ENCODE measurements at regions not wholly inside any gene's neighbourhood (a gene's known extent, or its start where the extent isn't known, plus 50 kb on each side); places are given as distances from the start of the nearest gene placed in this dataset.

DNA sequence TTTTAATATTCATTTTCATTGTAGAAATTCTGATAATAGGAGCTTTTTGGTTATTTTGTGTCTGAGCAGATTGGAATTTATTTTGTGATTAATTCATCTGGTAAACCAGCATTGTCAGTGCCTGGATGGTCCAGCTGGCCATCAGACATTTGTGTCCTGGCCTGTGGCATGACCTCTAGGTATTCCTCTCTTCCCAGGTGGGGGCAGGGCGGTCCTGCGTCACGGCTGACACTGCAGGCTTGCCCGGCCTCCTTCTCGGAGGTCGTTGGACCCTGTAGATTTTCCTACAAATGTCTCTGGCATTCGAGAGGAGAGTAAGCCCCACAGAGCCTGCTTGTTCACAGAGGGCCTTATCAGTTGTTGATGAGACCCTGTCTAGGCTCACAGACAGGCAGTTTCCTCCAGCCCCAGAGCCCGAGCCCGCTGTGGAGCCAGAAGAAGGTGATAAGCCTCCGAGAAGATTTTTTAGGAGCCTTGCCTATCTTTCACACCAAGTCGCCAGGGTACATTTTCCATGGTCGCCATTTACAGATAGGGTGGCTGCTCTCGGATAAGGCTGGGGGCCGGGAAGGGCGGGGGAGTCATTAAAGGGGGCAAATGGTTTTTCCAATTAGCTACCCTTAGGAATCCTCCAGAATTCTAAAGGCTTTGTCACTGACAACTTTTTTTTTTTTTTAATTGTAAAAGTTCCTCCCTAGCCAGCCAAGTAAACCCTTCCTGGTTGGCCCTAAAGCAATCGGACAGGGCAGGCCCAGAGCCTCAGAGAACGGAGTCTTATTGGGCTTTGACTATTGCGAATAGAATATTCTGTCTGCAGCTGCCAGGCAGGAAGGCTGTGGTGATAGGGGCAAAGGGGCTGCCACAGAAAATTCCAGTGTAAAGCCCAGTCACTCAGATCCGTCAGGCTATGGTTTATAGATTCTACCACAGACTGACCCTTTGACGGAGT is 78.1 kb upstream of the TBX20 start:
- DNase-seq: no peak

GRCh38 chr7:35329026-35329425 is 75.1 kb upstream of the TBX20 start:
- DNase-seq: no peak

GRCh38 chr7:35319606-35320005 is 65.7 kb upstream of the TBX20 start:
- DNase-seq: no peak

DNA sequence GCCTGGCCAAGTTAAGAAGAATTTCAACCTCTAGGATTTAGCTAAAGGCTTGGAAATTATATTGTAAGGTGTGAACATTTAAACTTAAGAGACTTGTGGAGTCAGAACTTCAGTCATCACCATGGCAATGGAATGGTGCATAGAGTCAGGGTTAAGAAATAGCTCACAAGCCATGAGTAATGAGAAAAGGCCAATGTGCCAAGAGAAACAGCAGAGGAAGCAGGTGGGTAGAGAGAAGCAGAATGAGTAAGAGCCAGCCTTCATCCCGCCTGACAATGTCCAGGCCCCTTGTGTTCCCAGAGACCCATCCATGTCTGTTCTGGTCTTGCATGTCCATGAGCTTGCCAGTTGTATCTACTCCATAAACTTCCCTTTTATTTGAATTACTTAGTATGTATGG is 62.6 kb upstream of the TBX20 start:
- no peak for DNase-seq

GRCh38 chr7:35315517-35315916 is 61.6 kb upstream of the TBX20 start:
- DNase-seq: no peak

DNA sequence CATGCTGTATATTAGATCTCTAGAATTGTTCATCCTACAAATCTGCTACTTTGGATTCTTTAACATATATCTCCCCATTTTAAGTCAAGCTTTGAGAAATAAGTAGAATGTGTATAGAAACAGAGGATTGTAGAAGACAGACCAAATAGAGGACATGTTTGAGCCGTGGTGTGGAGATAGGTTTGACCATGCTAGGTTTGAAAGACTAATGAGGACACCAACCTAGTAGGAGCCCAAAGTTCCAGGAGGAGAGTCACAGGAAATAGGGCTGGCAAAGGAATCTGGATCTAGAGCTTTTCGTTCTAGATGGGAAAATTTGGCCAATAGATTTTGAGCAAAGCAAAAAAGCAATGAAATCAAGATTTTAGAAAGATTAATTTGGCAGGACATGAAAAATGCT is 60.5 kb upstream of the TBX20 start:
- DNase-seq: no peak

GRCh38 chr7:35313575-35313974 is 59.7 kb upstream of the TBX20 start:
- DNase-seq: no peak
